A549 (cell line): ENCODE measurements at regions not wholly inside any gene's neighbourhood (a gene's known extent, or its start where the extent isn't known, plus 50 kb on each side); places are given as distances from the start of the nearest gene placed in this dataset.

ENCODE experiments used
- CTCF ChIP-seq: fragments of >200 bp; sonication (Bioruptor Twin); formaldehyde crosslinking; IDR thresholded peaks from 3 replicates; pipeline ENCODE4 v1.5.1; 2016
- MAFK ChIP-seq: fragments of 450-650 bp; IDR thresholded peaks from 2 replicates; pipeline ENCODE4 v1.6.1; 2014; ENCODE audit not compliant: partially characterized antibody
- MAX ChIP-seq: IDR thresholded peaks from 2 replicates; pipeline ENCODE4 v1.6.1; 2012
- POLR2A ChIP-seq: IDR thresholded peaks from 2 replicates; pipeline ENCODE4 v1.6.1; 2012; ENCODE audit warnings: mild to moderate bottlenecking, low read length
- POLR2AphosphoS2 ChIP-seq: conservative IDR thresholded peaks from 2 replicates; pipeline ENCODE4 v1.6.1; 2012; ENCODE audit warnings: low read length, improper control_type of control experiment, inconsistent platforms

DNA sequence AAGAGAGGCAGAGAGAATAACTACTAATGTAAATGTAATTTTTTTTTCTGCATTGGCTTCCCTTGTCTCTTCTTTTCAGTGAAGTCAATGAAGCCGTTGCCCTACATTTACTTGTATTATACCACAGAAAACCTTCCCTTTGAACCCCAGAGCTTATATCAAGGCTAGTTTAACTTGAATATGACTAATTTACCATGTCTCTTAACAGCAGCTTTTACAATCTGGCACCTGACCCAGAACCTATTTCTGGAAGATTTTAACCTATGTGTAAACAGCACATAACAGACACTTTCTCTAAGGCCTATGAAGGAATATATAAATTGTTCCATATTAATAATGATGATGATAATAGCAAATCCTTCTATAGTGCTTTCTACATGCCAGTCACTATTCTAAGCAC is 580.5 kb upstream of the NXPH2 start:
- TF ChIP-seq POLR2AphosphoS2 (no peak), CTCF (no peak), POLR2A (no peak), MAX (no peak), MAFK (no peak)
